ENCODE measurements at regions not wholly inside any gene's neighbourhood (a gene's known extent, or its start where the extent isn't known, plus 50 kb on each side); places are given as distances from the start of the nearest gene placed in this dataset.

GRCh38 chr7:124205526-124205925, 172.7 kb upstream of the TMEM229A start:
- TF ChIP-seq CTCF (IDR thresholded peaks at IDR 0.05; ENCODE audit: low read length) (no peak), EZH2 (IDR thresholded peaks at IDR 0.05; ENCODE audit: borderline replicate concordance, low read length) (no peak)

Measured in OCI-LY1 (cell line).